Body of pancreas (tissue), 4 donors: ENCODE measurements at regions not wholly inside any gene's neighbourhood (a gene's known extent, or its start where the extent isn't known, plus 50 kb on each side); places are given as distances from the start of the nearest gene placed in this dataset.

Experiments
- ATAC-seq: fragments of 150-250 bp; one replicate; pipeline ENCODE4 v1.9.1; 2016
- DNase-seq, 4 donors: peaks; one replicate each; pipeline ENCODE4 v3.0.0-alpha.2; 2019
- H3K27ac ChIP-seq, 4 donors: fragments of 200-600 bp; sonication (generic); 1 replicate in 3 of 4; 2 replicates in 1 of 4; pipeline versions ENCODE4 v1.5.1 to v1.6.1; 2016 to 2019; ENCODE audit warnings: mild to moderate bottlenecking in 1 of 4, mixed read lengths in 1 of 4, moderate library complexity in 1 of 4
- H3K27me3 ChIP-seq, 2 donors: fragments of 200-600 bp; sonication (generic); one replicate each; pipeline ENCODE4 v1.6.0; 2016; ENCODE audit warnings: mild to moderate bottlenecking in 1 of 2
- H3K36me3 ChIP-seq, 2 donors: fragments of 200-600 bp; sonication (generic); replicated peaks in 1 of 2; 2 replicates each; pipeline ENCODE4 v1.5.1; 2016; ENCODE audit warnings: low read depth in 2 of 2; ENCODE audit not compliant: insufficient read depth in 1 of 2
- H3K4me1 ChIP-seq: fragments of 200-600 bp; sonication (generic); one replicate; pipeline ENCODE4 v1.6.0; 2016
- H3K4me3 ChIP-seq, 2 donors: fragments of 200-600 bp; sonication (generic); 1 replicate in 1 of 2; 2 replicates in 1 of 2; pipeline ENCODE4 v1.5.1; 2016 to 2019
- H3K9me3 ChIP-seq, 3 donors: fragments of 200-600 bp; sonication (generic); 1 replicate in 2 of 3; 2 replicates in 1 of 3; pipeline ENCODE4 v1.5.1; 2016
- POLR2A ChIP-seq, 3 donors: fragments of 450-650 bp; IDR thresholded peaks; one replicate each; pipeline ENCODE4 v1.6.1; 2016; ENCODE audit warnings: antibody characterized with exemption in 3 of 3, mild to moderate bottlenecking in 2 of 3
- WGBS, 2 donors: methylation state at CpG; one replicate each; pipeline ENCODE4 v1.1.5; 2017; 5-methylcytosine and 5-hydroxymethylcytosine counted together
- intact Hi-C: fragments of 100-400 bp; cut with DNase I; formaldehyde crosslinking; loops from one replicate; pipeline ENCODE4 v1.15.1; 2023
- TF ChIP-seq, protein P1 (sequence below), 7 experiments: fragments of 450-650 bp in 4 of 7; fragments of 200-600 bp in 3 of 7; sonication (generic) in 3 of 7; IDR thresholded peaks; one replicate each; pipeline ENCODE4 v1.5.1; 2016 to 2019; ENCODE audit warnings: antibody characterized with exemption in 7 of 7

DNA sequence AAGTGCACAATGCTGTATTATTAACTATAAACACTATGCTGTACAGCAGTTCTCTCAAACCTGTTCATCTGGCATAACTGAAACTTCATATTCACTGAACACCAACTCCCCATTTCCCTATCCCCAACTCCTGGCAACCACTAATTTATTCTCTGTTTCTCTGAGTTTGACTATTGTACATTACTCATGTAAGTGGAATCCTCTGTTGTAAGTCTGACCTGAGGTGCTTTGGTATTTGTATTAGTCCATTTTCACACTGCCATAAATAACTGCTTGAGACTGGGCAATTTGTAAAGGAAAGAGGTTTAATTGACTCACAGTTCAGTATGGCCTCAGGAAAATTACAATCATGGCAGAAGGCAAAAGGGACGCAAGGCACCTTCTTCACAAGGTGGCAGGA is 266.3 kb downstream of the PPP1R3A start:
- TF ChIP-seq POLR2A (IDR thresholded peaks at IDR 0.05), result no peak
- TF ChIP-seq, protein P1, sequence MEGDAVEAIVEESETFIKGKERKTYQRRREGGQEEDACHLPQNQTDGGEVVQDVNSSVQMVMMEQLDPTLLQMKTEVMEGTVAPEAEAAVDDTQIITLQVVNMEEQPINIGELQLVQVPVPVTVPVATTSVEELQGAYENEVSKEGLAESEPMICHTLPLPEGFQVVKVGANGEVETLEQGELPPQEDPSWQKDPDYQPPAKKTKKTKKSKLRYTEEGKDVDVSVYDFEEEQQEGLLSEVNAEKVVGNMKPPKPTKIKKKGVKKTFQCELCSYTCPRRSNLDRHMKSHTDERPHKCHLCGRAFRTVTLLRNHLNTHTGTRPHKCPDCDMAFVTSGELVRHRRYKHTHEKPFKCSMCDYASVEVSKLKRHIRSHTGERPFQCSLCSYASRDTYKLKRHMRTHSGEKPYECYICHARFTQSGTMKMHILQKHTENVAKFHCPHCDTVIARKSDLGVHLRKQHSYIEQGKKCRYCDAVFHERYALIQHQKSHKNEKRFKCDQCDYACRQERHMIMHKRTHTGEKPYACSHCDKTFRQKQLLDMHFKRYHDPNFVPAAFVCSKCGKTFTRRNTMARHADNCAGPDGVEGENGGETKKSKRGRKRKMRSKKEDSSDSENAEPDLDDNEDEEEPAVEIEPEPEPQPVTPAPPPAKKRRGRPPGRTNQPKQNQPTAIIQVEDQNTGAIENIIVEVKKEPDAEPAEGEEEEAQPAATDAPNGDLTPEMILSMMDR (IDR thresholded peaks at IDR 0.05), result no peak
- Histone ChIP-seq H3K9me3 (no peaks in the 10 kb centered on the region), H3K27ac (no peak overlapping the region), H3K27me3 (no peaks in the 10 kb centered on the region), H3K36me3 (no peaks in the 10 kb centered on the region), H3K4me1 (no peaks in the 10 kb centered on the region), H3K4me3 (no peak overlapping the region)
- intact Hi-C loops, result no loop called here
- ATAC-seq (no peak), DNase-seq (no peak)
- 89 to 96% methylated on average over 1 of the region's 1 CpG for WGBS, 2 donors

DNA sequence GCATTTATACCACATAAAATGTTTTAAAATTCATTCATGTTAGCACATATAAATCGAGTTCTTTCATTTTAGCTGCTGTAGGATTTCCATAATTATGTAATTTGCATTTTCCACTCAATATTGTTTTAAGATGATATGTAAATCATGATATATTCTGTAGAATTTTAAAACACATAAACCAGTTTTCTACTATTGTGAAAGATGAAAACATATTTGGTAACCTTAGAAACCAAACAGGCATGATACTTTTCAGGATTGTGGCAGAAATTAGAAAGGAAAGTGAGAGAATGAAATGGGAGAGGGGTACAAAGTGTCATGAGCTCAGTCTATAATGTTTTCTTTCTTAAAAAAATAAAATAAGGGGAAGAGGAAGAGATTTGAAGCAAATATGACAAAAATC is 269.3 kb downstream of the PPP1R3A start:
- intact Hi-C loops, result no loop called here
- DNase-seq, result no peak
- WGBS, 2 donors, result 50 to 72% methylated on average over 1 of the region's 1 CpG

DNA sequence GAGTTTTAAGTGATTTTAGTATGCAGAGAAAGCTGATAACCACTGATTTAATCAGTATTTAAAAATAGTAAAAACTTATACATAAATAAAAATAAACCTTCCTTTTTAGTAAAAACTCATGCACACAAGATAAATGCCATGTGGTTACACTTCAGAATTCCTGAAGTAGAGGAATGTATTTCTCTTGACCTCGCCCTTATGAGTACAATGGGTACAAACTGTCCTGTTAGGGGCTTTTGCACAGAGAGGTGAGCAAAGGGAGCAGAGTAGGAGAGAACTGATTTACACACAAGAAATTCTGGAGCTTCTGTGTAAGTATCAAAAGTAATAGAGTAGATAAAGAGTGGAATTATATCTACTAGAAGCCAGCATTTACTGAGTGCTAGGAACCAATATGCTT is 279.6 kb downstream of the PPP1R3A start:
- H3K4me3 ChIP-seq, result no peak overlapping the region
- WGBS, 2 donors, result 41 to 46% methylated on average over 1 of the region's 1 CpG
- DNase-seq (no peak), ATAC-seq (no peak)
- no peaks in the 10 kb centered on the region for H3K9me3 ChIP-seq
- intact Hi-C loops, result no loop called here
- no peaks in the 10 kb centered on the region for H3K4me1 ChIP-seq
- H3K27me3 ChIP-seq, result no peaks in the 10 kb centered on the region
- no peak overlapping the region for H3K27ac ChIP-seq
- H3K36me3 ChIP-seq, result no peaks in the 10 kb centered on the region
- TF ChIP-seq, protein P1 (IDR thresholded peaks at IDR 0.05), result no peak
- TF ChIP-seq POLR2A (IDR thresholded peaks at IDR 0.05), result no peak

More for the DNA sequence above, 269.3 kb downstream of the PPP1R3A start:
- no peaks in the 10 kb centered on the region for H3K36me3 ChIP-seq
- ATAC-seq, result no peak
- H3K27ac ChIP-seq, result no peak overlapping the region
- TF ChIP-seq, protein P1 (IDR thresholded peaks at IDR 0.05), result no peak
- TF ChIP-seq POLR2A (IDR thresholded peaks at IDR 0.05), result no peak
- H3K27me3 ChIP-seq, result no peaks in the 10 kb centered on the region
- H3K4me1 ChIP-seq, result no peaks in the 10 kb centered on the region
- H3K4me3 ChIP-seq, result no peak overlapping the region
- no peaks in the 10 kb centered on the region for H3K9me3 ChIP-seq

DNA sequence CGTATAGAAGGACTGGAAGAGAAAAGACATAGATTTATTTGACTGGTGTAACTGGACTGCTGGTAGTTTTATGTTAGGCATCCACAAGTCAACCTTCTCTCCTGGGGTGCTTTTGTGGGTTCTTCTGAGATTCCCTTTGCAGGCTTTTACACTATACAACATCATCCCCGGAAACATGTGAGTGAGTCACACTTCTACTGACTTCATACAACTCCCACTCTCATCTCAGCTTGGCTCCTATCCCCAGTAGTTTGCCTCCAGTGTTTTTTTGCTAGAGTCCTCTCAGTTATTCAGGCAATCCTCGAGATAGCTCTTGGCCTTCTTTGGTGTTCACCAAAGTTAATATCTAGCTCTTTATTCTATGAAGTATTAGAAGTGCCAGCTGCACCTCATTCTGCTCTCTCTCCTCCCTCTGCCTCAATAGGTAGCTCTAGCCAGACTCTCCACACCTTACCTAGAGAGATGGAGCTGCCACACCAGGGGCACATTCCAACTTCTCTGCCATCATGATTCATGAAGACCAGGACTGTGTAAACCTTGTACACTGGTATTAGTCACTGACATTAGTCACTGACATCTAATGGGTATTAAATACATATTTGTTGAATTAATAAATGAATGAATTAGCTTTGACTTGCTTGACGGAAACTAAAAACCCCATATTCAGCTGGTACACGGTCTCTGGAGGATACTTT is 281.9 kb downstream of the PPP1R3A start:
- TF ChIP-seq POLR2A (IDR thresholded peaks at IDR 0.05), result no peak
- TF ChIP-seq, protein P1 (IDR thresholded peaks at IDR 0.05), result no peak
- H3K4me1 ChIP-seq, result no peaks in the 10 kb centered on the region
- no peaks in the 10 kb centered on the region for H3K36me3 ChIP-seq
- H3K27ac ChIP-seq, result no peak overlapping the region
- no peaks in the 10 kb centered on the region for H3K9me3 ChIP-seq
- 54 to 64% methylated on average over 5 of the region's 5 CpGs for WGBS, 2 donors
- intact Hi-C loops, result no loop called here
- ATAC-seq (no peak), DNase-seq (no peak)
- no peaks in the 10 kb centered on the region for H3K27me3 ChIP-seq
- H3K4me3 ChIP-seq, result no peak overlapping the region

DNA sequence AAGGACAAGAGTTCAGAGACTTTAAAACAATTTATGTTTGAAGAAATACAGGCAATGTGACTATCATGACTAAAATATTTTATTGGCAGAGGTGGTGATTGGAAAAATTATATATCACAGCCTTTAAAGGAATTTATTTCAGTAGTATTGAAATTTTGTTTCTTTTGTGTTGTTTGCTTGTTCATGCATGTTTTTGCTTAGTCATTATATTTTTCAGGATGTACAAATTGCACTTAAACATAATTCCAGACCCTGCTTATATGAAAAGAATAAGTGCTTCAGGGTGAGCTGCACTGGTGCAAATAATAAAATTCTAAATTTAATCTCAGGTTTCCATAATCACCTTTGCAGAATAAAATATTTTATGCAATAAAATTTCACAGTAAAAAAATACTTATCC is 283.3 kb downstream of the PPP1R3A start:
- Histone ChIP-seq H3K27ac (no peak overlapping the region), H3K4me3 (no peak overlapping the region), H3K27me3 (no peaks in the 10 kb centered on the region), H3K4me1 (no peaks in the 10 kb centered on the region), H3K36me3 (no peaks in the 10 kb centered on the region), H3K9me3 (no peaks in the 10 kb centered on the region)
- DNase-seq (no peak), ATAC-seq (no peak)
- intact Hi-C loops, result no loop called here
- TF ChIP-seq POLR2A (IDR thresholded peaks at IDR 0.05), result no peak
- TF ChIP-seq, protein P1 (IDR thresholded peaks at IDR 0.05), result no peak
